CD4-positive, alpha-beta memory T cell (primary cell): ENCODE measurements at regions not wholly inside any gene's neighbourhood (a gene's known extent, or its start where the extent isn't known, plus 50 kb on each side); places are given as distances from the start of the nearest gene placed in this dataset.

ENCODE experiments used
- CTCF ChIA-PET: fragments of 350-600 bp; sonication (Branson Sonifier 250); formaldehyde crosslinking; loops from one replicate; lab custom pipeline; 2021; ENCODE audit warnings: inconsistent platforms; ENCODE audit not compliant: partially characterized antibody; lab: Charles Lee
- POLR2A ChIA-PET: fragments of 350-600 bp; sonication (Branson Sonifier 250); formaldehyde crosslinking; loops from one replicate; lab custom pipeline; 2021; ENCODE audit not compliant: partially characterized antibody; lab: Charles Lee
- DNase-seq, 5 donors: peaks; one replicate each; pipeline versions ENCODE4 v3.0.0 to v3.0.0-alpha.2; 2020 to 2022; ENCODE audit warnings: mixed read lengths in 1 of 5
- H3K27ac ChIP-seq: one replicate; pipeline ENCODE4 v1.7.0; 2013; ENCODE audit warnings: low read depth, low read length
- H3K27me3 ChIP-seq: 2 replicates; pipeline ENCODE4 v1.7.0; 2013; ENCODE audit warnings: mild to moderate bottlenecking, low read length, moderate library complexity; ENCODE audit not compliant: insufficient read depth
- H3K36me3 ChIP-seq: 2 replicates; pipeline ENCODE4 v1.7.0; 2013; ENCODE audit warnings: mild to moderate bottlenecking, low read length, moderate library complexity; ENCODE audit not compliant: insufficient read depth
- H3K4me1 ChIP-seq: 2 replicates; pipeline ENCODE4 v1.7.0; 2013; ENCODE audit warnings: mild to moderate bottlenecking, low read length, moderate library complexity; ENCODE audit not compliant: insufficient read depth
- H3K4me3 ChIP-seq, 2 donors: one replicate each; pipeline ENCODE4 v1.7.0; 2013; ENCODE audit warnings: low read length in 2 of 2, mild to moderate bottlenecking in 1 of 2
- H3K9me3 ChIP-seq, 2 donors: one replicate each; pipeline ENCODE4 v1.7.0; 2013; ENCODE audit warnings: low read length in 2 of 2, control low read depth in 1 of 2; ENCODE audit not compliant: control insufficient read depth in 1 of 2
- H3K27ac Mint-ChIP-seq, 7 donors: one replicate each; pipeline ENCODE4 v1.8.0; 2020 to 2021; ENCODE audit warnings: mixed read lengths in 7 of 7, mild to moderate bottlenecking in 6 of 7, inconsistent platforms in 3 of 7, moderate library complexity in 3 of 7
- H3K27me3 Mint-ChIP-seq, 2 donors: one replicate each; pipeline ENCODE4 v1.8.0; 2020 to 2021; ENCODE audit warnings: mixed read lengths in 2 of 2
- H3K36me3 Mint-ChIP-seq, 2 donors: one replicate each; pipeline ENCODE4 v1.8.0; 2020 to 2021; ENCODE audit warnings: mixed read lengths in 2 of 2, inconsistent platforms in 1 of 2, mild to moderate bottlenecking in 1 of 2
- H3K4me1 Mint-ChIP-seq, 4 donors: one replicate each; pipeline ENCODE4 v1.8.0; 2020 to 2021; ENCODE audit warnings: mixed read lengths in 4 of 4, mild to moderate bottlenecking in 1 of 4
- H3K4me3 Mint-ChIP-seq, 8 donors: one replicate each; pipeline ENCODE4 v1.8.0; 2020 to 2021; ENCODE audit warnings: mixed read lengths in 8 of 8, mild to moderate bottlenecking in 7 of 8, moderate library complexity in 6 of 8, inconsistent platforms in 3 of 8
- H3K9me3 Mint-ChIP-seq, 8 donors: one replicate each; pipeline ENCODE4 v1.8.0; 2020 to 2021; ENCODE audit warnings: mixed read lengths in 8 of 8, mild to moderate bottlenecking in 5 of 8, inconsistent platforms in 3 of 8, moderate library complexity in 1 of 8
- intact Hi-C: fragments of 100-400 bp; cut with micrococcal nuclease; formaldehyde crosslinking; loops from one replicate; pipeline ENCODE4 v1.15.1; 2023

GRCh38 chr1:213821175-213821942, 166.4 kb upstream of the PROX1 start:
- no peaks in the 10 kb centered on the region for H3K27me3 ChIP-seq
- Mint-ChIP-seq H3K27ac (no peak overlapping the region), H3K27me3 (peaks cover 1 to 2% of the 10 kb centered on the region in 2 donors), H3K9me3 (peaks cover 0 to 10% (median 0%) of the 10 kb centered on the region in 8 donors), H3K4me3 (no peak overlapping the region), H3K36me3 (no peaks in the 10 kb centered on the region), H3K4me1 (no peaks in the 10 kb centered on the region)
- H3K27ac ChIP-seq = no peak overlapping the region
- intact Hi-C loops = no loop called here
- no peaks in the 10 kb centered on the region for H3K36me3 ChIP-seq
- H3K4me3 ChIP-seq = no peak overlapping the region
- no peaks in the 10 kb centered on the region for H3K9me3 ChIP-seq
- H3K4me1 ChIP-seq = no peaks in the 10 kb centered on the region
- ChIA-PET CTCF (no interaction called here), POLR2A (no interaction called here)
- no peak for DNase-seq

DNA sequence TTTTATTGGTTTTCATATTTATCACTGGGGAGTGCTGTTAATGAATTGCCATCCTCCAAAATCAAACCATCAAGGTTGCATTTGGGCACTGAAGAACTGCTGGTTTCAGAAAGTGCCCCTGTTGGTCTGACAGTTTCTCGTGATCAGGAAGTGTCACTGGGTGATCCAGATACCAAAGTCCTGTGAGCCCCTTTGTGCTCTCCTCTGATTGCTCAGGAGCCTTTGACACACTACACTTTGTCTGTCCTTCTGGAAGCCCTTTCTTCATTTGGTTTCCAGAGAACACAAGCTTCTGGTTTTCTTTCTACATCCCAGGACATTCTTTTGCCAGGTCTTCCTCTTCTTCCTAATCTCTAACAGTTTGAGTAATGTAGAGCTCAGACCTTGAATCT, 165.8 kb upstream of the PROX1 start:
- Histone ChIP-seq H3K36me3 (no peaks in the 10 kb centered on the region), H3K27ac (no peak overlapping the region), H3K4me1 (no peaks in the 10 kb centered on the region), H3K9me3 (no peaks in the 10 kb centered on the region), H3K4me3 (no peak overlapping the region), H3K27me3 (no peaks in the 10 kb centered on the region)
- Mint-ChIP-seq H3K4me3 (no peak overlapping the region), H3K4me1 (no peaks in the 10 kb centered on the region), H3K36me3 (no peaks in the 10 kb centered on the region), H3K27ac (no peak overlapping the region), H3K27me3 (peaks cover 1 to 2% of the 10 kb centered on the region in 2 donors), H3K9me3 (peaks cover 0 to 6% (median 0%) of the 10 kb centered on the region in 8 donors)
- intact Hi-C loops = no loop called here
- ChIA-PET POLR2A (no interaction called here), CTCF (no interaction called here)
- no peak for DNase-seq

DNA sequence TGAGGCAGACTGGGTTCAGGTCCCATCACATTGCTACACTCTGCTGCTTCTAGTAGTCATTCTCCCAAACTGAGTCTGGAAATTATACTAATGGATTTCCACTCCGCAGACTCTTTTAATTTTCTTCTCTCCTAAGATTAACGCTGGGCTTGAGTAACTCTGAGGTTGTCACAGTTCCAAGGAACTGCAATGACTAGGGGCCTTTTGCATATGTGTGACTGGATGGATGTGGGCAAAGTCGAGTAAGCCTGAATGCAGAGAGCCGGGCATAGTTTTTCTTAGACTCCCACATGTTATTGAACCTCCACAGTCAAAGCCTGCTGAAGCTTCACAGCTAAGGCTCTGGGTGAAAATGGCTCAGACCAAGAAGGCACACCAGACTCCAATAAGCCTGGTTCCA, 160.9 kb upstream of the PROX1 start:
- H3K36me3 Mint-ChIP-seq = peaks cover 0 to 2% of the 10 kb centered on the region in 2 donors
- POLR2A ChIA-PET = no interaction called here
- DNase-seq = no peak

DNA sequence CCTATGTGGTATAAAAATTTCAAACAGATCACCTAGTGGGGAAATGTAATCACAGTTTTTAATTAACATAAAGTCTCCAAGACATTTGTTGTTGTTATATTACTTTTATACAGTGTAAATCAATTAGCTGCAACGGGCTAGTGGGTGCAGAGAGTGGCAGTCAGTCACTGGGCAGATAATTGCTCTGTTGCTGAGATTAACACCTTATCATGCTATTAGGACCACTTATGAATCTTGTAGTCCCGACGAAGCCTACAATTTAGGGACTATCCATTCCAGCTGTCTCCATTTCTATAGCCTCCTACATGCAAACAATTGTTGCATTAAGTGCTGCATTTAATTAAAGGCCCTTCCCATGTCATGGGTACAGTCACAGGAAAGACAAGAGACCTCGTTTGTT, 158.9 kb upstream of the PROX1 start:
- Mint-ChIP-seq H3K36me3 (peaks cover 0 to 2% of the 10 kb centered on the region in 2 donors), H3K4me3 (no peak overlapping the region), H3K9me3 (peaks cover 0 to 7% (median 3%) of the 10 kb centered on the region in 8 donors), H3K27ac (no peak overlapping the region), H3K4me1 (no peaks in the 10 kb centered on the region), H3K27me3 (peaks cover 0 to 1% of the 10 kb centered on the region in 2 donors)
- ChIA-PET POLR2A (no interaction called here), CTCF (interaction anchor here (0.7 kb wide), 1 partner anchor 70 kb away, joined by 3 read pairs; no protein-coding TSS in a partner anchor)
- Histone ChIP-seq H3K27ac (no peak overlapping the region), H3K4me3 (no peak overlapping the region), H3K36me3 (no peaks in the 10 kb centered on the region), H3K4me1 (no peaks in the 10 kb centered on the region), H3K27me3 (no peaks in the 10 kb centered on the region), H3K9me3 (no peaks in the 10 kb centered on the region)
- DNase-seq = no peak
- intact Hi-C loops = no loop called here

More for the DNA sequence above, 160.9 kb upstream of the PROX1 start:
- no peak overlapping the region for H3K4me3 ChIP-seq
- peaks cover 0 to 7% (median 3%) of the 10 kb centered on the region in 8 donors for H3K9me3 Mint-ChIP-seq
- H3K36me3 ChIP-seq = no peaks in the 10 kb centered on the region
- H3K27me3 Mint-ChIP-seq = peaks cover 0 to 1% of the 10 kb centered on the region in 2 donors
- H3K4me3 Mint-ChIP-seq = no peak overlapping the region
- H3K4me1 Mint-ChIP-seq = no peaks in the 10 kb centered on the region
- intact Hi-C loops = no loop called here
- CTCF ChIA-PET = no interaction called here
- no peaks in the 10 kb centered on the region for H3K4me1 ChIP-seq
- H3K27me3 ChIP-seq = no peaks in the 10 kb centered on the region
- no peak overlapping the region for H3K27ac ChIP-seq
- no peak overlapping the region for H3K27ac Mint-ChIP-seq
- no peaks in the 10 kb centered on the region for H3K9me3 ChIP-seq

GRCh38 chr1:213829780-213830179, 158.0 kb upstream of the PROX1 start:
- Histone ChIP-seq H3K4me3 (no peak overlapping the region), H3K27ac (no peak overlapping the region), H3K4me1 (no peaks in the 10 kb centered on the region), H3K27me3 (no peaks in the 10 kb centered on the region), H3K9me3 (no peaks in the 10 kb centered on the region), H3K36me3 (no peaks in the 10 kb centered on the region)
- ChIA-PET CTCF (interaction anchor here (0.7 kb wide), 1 partner anchor 69 kb away, joined by 3 read pairs; no protein-coding TSS in a partner anchor), POLR2A (no interaction called here)
- H3K36me3 Mint-ChIP-seq = peaks cover 0 to 2% of the 10 kb centered on the region in 2 donors
- H3K27me3 Mint-ChIP-seq = no peaks in the 10 kb centered on the region
- H3K4me3 Mint-ChIP-seq = no peak overlapping the region
- intact Hi-C loops = no loop called here
- no peaks in the 10 kb centered on the region for H3K4me1 Mint-ChIP-seq
- no peak overlapping the region for H3K27ac Mint-ChIP-seq
- peaks cover 0 to 9% (median 3%) of the 10 kb centered on the region in 8 donors for H3K9me3 Mint-ChIP-seq
- DNase-seq = no peak

DNA sequence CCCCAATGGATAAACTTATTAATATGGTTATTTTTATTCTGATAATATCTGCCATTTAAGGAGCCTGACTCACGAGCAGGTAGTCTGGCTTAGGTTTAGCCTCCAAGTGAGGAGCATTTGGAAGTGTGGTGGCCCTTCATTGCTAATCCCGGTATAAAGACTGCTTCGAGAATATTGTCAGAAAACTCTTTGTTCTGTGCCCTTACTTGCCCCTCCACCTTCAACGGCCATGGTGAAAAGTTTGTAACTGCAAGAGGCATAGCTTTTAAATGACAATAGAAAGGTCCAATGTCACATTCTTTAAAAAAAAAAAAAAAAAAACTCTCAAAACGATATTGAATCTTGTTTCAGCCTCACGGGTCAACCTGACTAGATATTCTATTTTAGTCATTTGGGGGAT, 157.4 kb upstream of the PROX1 start:
- CTCF ChIA-PET = no interaction called here
- POLR2A ChIA-PET = no interaction called here
- Mint-ChIP-seq H3K4me3 (no peak overlapping the region), H3K4me1 (no peaks in the 10 kb centered on the region), H3K36me3 (peaks cover 0 to 2% of the 10 kb centered on the region in 2 donors), H3K27ac (no peak overlapping the region), H3K27me3 (no peaks in the 10 kb centered on the region), H3K9me3 (peaks cover 0 to 9% (median 3%) of the 10 kb centered on the region in 8 donors)
- H3K4me1 ChIP-seq = no peaks in the 10 kb centered on the region
- H3K27ac ChIP-seq = no peak overlapping the region
- no peak overlapping the region for H3K4me3 ChIP-seq
- no peak for DNase-seq
- H3K27me3 ChIP-seq = no peaks in the 10 kb centered on the region
- no peaks in the 10 kb centered on the region for H3K9me3 ChIP-seq
- no peaks in the 10 kb centered on the region for H3K36me3 ChIP-seq
- intact Hi-C loops = no loop called here

DNA sequence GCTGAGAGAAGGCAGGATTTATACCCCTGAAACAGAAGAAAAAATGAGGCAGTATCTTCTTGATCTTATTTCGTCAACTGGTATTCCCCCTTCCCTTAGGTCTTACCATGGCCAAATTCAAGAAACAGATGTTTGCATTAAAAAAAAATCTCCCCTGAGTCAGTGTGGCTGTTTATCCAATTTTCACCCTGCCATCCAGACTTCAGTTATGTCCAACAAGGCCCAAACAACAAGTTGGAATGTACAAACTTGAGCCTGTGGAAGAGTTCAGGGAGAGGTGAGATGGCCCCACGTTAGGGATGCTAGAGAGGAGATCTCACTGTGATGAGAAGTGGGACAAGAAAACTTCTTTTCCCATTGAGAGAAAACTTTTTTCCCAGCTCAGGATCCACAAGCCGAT, 147.2 kb upstream of the PROX1 start:
- CTCF ChIA-PET = no interaction called here
- Histone ChIP-seq H3K36me3 (no peaks in the 10 kb centered on the region), H3K9me3 (no peaks in the 10 kb centered on the region), H3K27ac (no peak overlapping the region), H3K4me3 (no peak overlapping the region), H3K4me1 (no peaks in the 10 kb centered on the region), H3K27me3 (no peaks in the 10 kb centered on the region)
- no peaks in the 10 kb centered on the region for H3K4me1 Mint-ChIP-seq
- peaks cover 0 to 5% of the 10 kb centered on the region in 2 donors for H3K27me3 Mint-ChIP-seq
- DNase-seq = no peak
- POLR2A ChIA-PET = no interaction called here
- H3K4me3 Mint-ChIP-seq = no peak overlapping the region
- intact Hi-C loops = no loop called here
- H3K9me3 Mint-ChIP-seq = peaks cover 0 to 7% (median 2%) of the 10 kb centered on the region in 8 donors
- no peaks in the 10 kb centered on the region for H3K36me3 Mint-ChIP-seq
- no peak overlapping the region for H3K27ac Mint-ChIP-seq
